ENCODE measurements at regions not wholly inside any gene's neighbourhood (a gene's known extent, or its start where the extent isn't known, plus 50 kb on each side); places are given as distances from the start of the nearest gene placed in this dataset.

DNA sequence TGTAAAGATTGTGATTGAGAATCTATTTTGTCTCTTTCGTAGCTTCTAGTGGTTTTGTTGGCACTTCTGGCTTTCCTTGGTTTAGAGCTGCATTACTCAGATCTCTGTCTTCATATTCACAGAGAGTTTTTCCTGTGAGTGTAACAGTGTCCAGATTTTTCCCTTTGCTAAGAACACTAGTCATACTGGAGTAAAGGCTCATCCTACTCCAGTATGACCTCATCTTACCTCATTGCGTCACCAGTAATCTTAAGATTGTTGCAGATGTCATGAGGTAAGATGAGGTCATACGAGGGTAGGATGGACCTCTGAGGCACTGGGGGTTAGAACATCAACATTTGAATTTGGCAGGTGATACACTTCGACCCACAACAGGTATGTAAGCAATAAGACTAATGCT, 461.2 kb downstream of the FLRT2 start:
- TF ChIP-seq, protein P1, sequence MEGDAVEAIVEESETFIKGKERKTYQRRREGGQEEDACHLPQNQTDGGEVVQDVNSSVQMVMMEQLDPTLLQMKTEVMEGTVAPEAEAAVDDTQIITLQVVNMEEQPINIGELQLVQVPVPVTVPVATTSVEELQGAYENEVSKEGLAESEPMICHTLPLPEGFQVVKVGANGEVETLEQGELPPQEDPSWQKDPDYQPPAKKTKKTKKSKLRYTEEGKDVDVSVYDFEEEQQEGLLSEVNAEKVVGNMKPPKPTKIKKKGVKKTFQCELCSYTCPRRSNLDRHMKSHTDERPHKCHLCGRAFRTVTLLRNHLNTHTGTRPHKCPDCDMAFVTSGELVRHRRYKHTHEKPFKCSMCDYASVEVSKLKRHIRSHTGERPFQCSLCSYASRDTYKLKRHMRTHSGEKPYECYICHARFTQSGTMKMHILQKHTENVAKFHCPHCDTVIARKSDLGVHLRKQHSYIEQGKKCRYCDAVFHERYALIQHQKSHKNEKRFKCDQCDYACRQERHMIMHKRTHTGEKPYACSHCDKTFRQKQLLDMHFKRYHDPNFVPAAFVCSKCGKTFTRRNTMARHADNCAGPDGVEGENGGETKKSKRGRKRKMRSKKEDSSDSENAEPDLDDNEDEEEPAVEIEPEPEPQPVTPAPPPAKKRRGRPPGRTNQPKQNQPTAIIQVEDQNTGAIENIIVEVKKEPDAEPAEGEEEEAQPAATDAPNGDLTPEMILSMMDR (conservative IDR thresholded peaks at IDR 0.05) = no peak
- TF ChIP-seq ZFX (IDR thresholded peaks at IDR 0.05) = no peak

All from C4-2B (cell line).